H1 (cell line): ENCODE measurements at regions not wholly inside any gene's neighbourhood (a gene's known extent, or its start where the extent isn't known, plus 50 kb on each side); places are given as distances from the start of the nearest gene placed in this dataset.

Source experiments
- ATF3 ChIP-seq: IDR thresholded peaks from 2 replicates; pipeline ENCODE4 v1.6.1; 2011; ENCODE audit warnings: low read depth, mild to moderate bottlenecking, low read length; ENCODE audit not compliant: insufficient read depth
- CHD7 ChIP-seq: fragments of 300-600 bp; sonication (generic); IDR thresholded peaks from 2 replicates; pipeline ENCODE4 v1.7.1; 2012; ENCODE audit warnings: low read length, moderate library complexity, mild to moderate bottlenecking, inconsistent platforms; ENCODE audit not compliant: insufficient replicate concordance
- CREB1 ChIP-seq: IDR thresholded peaks from 2 replicates; pipeline ENCODE4 v1.6.1; 2012; ENCODE audit warnings: inconsistent platforms
- CTBP2 ChIP-seq: IDR thresholded peaks from 2 replicates; pipeline ENCODE4 v1.7.0; 2011; ENCODE audit warnings: borderline replicate concordance, mild to moderate bottlenecking, moderate library complexity, mixed read lengths, low read length; ENCODE audit not compliant: insufficient read depth, insufficient read length
- GTF2F1 ChIP-seq: IDR thresholded peaks from 2 replicates; pipeline ENCODE4 v1.6.1; 2012; ENCODE audit warnings: low read depth, low read length, improper control_type of control experiment, borderline replicate concordance
- HDAC6 ChIP-seq: IDR thresholded peaks from one replicate; pipeline ENCODE4 v1.7.1; 2012; ENCODE audit warnings: low read depth, mild to moderate bottlenecking, inconsistent platforms, low read length, moderate library complexity
- NRF1 ChIP-seq: IDR thresholded peaks from 2 replicates; pipeline ENCODE4 v1.6.1; 2011; ENCODE audit warnings: mild to moderate bottlenecking, low read depth, low read length, improper control_type of control experiment
- SP4 ChIP-seq: IDR thresholded peaks from 2 replicates; pipeline ENCODE4 v1.6.1; 2012; ENCODE audit warnings: low read length, inconsistent platforms
- USF2 ChIP-seq: IDR thresholded peaks from 2 replicates; pipeline ENCODE4 v1.6.1; 2011; ENCODE audit warnings: low read length, improper control_type of control experiment

- TF ChIP-seq CHD7 (no peak), CTBP2 (no peak), CREB1 (no peak), GTF2F1 (no peak), HDAC6 (no peak), ATF3 (no peak), SP4 (no peak), NRF1 (no peak), USF2 (no peak)
Observed at GRCh38 chr10:4070921-4071660, 286.1 kb upstream of the KLF6 start (continued).
